GM19372 (cell line): ENCODE measurements at regions not wholly inside any gene's neighbourhood (a gene's known extent, or its start where the extent isn't known, plus 50 kb on each side); places are given as distances from the start of the nearest gene placed in this dataset.

Experiments used
- ATAC-seq: cut with Tn5 transposase; IDR thresholded peaks from one replicate; pipeline ENCODE4 v1.9.1; 2021; ENCODE audit warnings: mild to moderate bottlenecking, low read depth, moderate library complexity; ENCODE audit not compliant: unreplicated experiment

DNA sequence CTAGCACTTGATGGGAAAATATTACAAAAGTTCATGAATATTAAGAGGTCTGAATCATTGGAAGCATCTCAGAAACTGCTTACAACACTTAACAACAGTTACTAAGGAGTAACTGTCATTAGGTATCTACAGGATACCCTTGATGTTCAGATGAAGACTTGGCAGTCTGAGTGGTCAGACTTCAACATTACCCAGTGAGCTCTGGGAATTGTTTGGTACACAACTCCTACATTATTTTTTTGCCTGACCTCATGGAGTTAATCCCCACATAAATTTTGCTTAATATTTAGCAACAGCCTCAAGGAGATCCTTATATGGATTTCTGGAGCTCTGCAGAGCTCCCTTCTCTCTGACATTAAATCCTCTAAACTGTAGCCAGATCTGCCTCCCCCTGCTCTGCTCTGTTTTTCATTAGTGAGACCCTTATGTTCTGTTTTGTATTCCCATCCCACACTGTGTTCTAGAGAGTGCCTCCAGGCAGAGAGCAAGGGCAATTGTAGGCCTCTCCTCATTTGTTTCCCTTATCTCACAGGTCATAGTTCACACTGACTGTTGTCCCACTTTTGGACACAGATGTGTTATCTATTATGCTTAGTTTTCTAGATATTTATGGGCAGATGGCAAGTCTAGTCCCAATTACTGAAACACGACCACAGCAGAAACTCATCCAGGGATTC is 368.8 kb downstream of the GASK1B start:
- ATAC-seq, result no peak

DNA sequence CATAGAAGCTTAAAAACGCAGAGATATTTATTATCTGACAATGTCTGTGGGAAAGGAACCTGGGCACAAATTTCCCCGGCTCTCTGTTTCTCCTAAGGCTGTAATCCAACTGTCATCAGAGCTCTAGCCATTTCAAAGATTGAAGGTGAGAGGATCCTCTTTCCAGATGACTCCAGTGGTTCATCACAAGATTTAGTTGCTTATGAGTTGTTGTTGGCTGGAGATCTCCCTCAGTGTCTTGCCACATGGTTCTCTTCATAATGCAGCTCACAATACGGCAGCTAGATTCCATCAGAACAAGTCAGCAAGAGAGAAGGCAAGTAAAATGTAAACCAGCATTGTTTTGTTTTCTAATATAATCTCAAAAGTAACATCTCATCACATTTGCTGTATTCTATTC is 369.4 kb downstream of the GASK1B start:
- ATAC-seq, result no peak

DNA sequence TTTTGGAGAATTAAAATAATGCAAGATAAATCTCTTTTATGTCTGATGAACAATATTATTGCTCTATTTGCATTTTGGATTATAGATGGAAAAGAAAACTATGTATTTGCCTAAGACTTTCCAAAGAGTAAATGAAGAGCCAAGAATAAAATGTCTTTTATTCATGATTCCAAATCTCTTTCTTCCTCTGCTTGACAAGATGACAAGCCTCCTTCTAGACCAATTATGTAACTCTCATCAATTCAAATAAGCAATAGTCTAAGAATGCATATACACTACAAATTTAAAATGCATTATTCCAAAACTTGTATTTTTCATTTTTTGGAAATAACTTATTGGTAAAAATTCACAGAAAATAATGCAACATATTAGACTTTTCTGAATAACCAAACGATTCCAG is 377.3 kb downstream of the GASK1B start:
- no peak for ATAC-seq

DNA sequence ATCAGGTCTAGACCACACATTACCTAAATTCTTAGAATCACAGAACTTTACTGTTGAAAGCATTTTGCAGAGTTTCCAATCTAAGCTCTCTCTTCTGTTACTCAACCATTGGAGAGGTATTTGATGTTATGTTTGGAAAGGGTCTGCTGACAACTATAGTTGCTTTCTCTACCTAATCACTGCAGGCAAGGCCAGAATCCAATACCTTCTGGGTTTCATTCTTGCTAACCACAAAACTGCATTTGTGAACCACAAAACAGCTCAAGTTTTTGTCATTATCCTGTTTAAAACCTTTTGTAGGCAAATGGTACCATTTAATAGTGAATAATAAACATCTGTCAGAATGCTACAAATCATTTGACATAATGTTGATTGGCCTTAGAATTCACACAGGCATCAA is 380.1 kb downstream of the GASK1B start:
- ATAC-seq, result no peak

DNA sequence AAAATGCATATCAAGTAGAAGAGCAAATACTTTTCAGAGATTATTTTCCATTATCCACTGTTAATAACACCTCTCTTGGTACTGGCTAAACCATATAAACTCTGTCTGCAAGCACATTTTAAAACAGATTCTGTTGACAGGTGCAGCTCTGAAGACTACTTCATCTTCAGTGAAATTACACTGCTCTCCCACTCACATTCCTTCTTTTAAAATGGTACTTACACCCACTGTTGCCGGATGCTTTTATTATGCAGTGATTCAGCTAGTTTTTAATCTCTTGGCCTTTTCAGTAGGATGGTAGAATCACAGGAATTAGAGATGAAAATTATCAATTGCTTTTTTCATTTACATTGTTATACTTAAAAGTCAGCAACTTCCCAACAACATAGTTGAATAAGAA is 381.6 kb downstream of the GASK1B start:
- no peak for ATAC-seq

DNA sequence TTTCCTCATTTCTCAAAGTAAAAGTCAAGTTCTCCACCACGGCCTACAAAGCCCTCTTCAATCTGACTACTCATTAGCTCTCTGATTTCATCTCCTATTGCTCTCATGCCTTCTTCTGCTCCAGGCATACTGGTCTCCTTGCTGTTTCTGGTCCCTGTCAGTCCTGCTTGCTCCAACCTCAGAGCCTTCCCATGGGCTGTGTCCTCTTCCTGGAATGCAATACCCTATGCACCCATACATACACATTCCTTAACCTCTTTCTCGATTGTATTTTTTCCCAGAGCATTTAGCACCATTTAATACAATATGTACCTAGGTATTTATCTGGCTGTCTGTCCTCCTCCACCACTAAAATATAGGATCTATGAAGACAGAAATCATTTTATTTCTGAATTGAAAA is 385.2 kb downstream of the GASK1B start:
- ATAC-seq, result no peak

DNA sequence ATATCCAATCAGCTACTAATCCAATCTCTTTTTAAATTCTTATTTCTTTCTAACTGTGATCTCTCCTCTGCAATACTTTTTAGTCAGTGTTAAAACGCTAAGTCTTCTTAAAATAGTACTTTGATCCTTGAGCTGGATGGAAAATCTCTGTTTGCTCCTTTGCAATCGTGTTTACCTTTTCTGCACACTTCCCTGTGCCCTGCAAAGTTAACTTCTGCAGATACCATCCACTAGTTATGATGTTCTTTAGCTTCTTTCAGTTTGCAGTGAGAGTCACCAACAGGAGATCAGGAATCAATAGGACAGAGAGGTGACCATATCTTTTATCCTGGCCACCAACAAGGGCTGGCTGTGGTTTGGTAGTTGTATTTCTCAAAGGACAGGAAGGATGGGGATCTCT is 391.5 kb downstream of the GASK1B start:
- ATAC-seq, result no peak

DNA sequence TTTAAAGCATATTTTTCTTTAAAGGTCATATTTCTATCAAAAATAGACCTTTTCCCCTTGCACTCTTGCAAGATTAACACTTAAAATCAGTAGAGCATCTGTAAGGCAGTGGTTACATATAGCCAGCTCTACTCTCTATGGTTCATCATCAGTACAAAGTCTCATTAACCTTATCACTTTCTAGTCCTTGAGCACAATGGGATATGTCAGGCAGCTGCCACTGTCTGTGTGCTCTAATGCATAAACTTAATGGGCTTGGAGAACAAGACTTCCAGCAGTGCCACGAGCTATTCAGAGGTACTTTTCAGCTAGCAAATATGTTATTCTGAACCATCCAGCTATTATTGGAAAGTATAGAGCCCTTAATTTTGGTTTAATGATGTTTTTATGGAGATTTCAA is 393.7 kb downstream of the GASK1B start:
- no peak for ATAC-seq

DNA sequence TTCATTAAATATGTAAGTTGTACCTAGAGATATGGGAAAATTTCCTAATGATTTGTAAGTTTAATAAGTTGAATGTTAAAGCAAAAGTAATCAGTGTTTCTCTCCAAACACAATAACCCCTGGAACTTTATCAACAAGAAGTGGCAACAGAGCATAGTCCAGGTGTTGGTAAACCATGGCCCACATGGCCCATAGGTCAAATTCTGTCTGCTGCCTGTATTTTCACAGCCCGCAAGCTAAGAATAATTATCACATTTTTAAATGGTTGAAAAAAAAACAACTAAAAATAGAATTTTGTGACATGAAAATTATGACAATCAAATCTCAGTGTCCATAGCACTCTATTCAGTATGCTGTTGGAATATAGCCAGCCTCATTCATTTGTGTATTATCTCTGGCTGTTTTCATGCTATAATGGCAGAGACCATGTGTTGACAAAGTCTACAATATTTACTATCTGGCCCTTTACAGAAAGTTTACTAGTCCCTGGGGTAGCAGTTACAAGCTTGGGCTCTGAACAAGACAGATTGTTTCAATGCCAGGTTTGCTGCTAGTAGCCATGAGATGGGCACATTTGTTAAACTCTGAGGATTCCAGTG is 395.8 kb downstream of the GASK1B start:
- no peak for ATAC-seq

DNA sequence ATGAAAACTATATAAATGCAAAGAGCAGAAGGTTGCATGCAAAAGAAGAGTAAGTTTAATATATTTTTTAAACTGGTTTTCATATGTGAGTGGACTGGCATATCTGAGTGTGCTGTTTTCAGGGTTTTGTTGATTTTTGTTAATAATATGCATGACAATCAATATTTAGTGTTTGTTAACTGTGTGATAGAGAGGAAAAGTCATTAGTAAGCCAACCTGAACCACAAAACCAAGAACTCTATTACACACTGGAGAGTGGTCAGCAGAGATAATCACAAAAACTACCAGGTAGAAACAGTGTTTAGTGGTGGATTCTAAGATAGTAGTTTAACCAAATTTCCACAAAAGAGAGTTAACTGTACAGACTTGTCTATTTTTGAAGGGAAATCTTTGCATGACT is 396.9 kb downstream of the GASK1B start:
- no peak for ATAC-seq

DNA sequence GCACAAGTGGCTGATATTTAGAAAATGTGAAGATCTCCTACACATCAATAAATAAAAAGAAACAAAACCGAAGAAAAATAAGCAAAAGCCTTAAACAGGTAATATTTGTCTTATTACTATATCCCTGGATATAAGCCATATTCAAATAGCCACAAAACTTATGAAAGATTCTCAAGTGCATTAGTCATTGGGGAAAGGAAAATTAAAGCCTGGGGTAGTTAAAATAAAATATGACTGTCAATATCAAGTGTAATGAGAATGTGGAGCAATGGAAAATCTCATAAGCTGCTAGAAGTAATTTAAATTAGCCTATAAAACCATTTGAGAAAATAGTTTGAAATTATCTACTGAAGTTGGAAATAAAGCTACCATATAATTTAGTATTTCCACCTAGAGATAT is 399.9 kb downstream of the GASK1B start:
- no peak for ATAC-seq

DNA sequence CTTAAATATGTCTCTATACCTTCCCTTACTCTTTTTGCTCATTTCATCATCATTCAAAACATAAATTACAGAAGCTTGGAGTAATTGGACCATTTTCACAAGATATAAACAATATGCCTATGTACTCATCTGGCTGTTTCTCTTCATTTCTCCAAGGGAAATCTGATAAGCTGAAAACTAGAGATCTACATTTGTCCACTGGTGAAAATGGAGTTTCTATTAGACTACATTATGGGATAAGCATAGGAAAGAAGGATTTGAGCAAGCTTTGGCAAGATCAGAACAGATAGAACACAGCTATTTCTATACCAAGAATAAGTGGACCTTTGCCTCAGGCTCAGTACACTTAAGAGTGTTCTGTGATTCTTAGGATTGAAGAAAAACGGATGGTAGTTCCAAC is 404.4 kb downstream of the GASK1B start:
- ATAC-seq, result no peak

DNA sequence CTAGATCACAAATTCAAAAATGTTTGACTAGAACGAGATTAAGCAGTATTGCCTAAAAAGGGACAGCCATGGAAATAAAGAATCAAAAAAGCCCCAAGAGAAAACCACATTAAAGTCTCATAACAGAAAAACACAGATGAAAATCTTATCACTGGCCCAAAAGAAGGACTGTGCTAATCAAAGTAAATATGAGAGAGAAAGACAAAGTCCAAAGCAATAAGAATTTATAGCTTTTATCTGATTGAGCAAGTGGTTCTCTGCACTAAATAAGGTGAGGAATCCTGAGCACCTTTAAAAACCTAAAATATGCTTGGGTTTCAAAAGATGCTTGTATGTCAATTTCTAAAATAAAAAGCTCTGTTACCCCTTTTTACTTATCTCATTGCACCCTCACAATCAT is 409.3 kb downstream of the GASK1B start:
- no peak for ATAC-seq

DNA sequence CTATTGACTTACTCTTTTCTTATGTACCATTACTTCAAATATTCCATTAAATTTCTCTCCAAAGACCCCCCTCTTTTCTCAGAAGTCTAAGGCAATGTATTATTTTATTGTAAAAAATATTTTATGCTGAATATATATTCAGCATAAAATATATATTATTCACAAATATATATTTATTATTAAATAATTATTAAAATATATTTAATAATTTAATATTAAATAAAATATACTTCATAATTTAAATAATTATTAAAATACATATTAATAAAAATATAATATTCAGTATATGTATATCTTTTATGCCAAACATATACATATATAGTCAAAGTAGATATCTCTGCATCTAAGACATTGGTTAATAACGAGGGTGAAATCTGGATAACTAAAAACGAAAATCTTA is 418.4 kb downstream of the GASK1B start:
- ATAC-seq, result no peak

DNA sequence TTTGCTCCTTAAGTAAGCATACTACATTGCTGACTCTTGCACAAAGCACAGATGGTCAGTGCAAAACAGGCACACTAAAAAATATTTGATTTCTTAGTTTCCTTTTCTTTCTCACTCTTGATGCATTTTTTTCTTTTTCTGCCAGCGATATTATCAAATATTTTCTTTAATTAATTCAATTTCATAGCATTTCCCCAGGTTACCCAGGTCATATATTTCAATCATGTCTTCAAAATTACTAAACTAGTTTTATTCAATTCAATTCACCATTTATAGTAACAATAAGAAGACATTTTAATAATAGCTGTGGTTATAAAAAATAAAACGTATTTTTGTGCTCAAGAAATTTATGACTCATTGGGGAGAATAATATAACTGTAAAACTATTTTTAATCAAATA is 421.2 kb downstream of the GASK1B start:
- ATAC-seq, result no peak

DNA sequence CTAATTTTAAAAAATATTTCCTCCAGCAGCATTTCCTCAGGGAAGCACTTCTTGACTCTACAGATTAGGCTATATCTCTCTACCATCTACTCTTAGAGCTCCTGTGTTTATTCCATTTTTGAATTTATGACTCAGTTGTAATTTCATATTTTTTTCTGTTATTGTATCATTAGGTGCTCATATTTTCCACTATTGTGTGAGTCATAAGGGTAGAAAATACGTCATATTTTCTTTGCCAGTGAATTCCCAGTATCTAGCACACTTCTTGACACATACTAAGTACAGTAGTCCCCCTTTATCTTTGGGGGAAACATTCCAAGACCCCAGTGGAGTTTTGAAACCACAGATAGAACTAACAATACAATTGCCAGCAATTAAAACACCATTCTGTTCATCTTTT is 431.2 kb downstream of the GASK1B start:
- ATAC-seq, result no peak

DNA sequence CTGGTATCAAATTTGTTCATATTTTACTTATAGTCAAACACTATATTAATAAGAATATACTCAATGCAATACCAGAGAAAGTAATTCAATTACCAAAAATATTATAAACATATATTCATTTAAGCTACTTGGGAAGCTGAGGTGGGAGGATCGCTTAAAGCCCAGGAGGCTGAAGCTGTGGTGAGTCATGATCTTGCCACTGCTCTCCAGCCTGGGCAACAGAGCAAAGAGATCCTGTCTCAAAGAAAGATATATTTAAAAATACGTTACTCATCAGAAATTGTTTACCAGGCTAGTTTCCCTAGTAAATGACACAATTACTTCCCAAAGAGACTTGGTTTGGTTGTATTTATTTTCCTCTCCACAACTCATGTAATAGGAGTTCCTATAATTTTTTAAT is 433.6 kb downstream of the GASK1B start:
- ATAC-seq, result no peak

DNA sequence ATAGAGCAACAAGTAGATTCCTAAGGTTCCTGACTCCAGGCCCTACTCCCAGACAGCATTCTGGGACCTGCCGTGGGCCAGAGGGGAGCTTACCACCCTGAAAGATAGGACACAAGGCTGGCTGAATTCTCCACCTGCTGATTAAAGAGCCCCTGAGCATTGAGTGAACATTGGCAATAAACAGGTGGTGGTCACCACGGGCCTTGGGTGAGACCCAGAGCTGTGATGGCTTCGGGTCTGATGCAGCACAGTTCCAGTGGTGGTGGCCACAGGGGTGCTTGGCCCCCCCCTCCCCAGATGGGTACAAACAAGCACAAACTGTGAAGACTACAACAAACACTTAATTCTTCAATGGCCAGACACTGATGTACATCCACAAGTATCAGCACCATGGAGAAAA is 444.6 kb downstream of the GASK1B start:
- ATAC-seq, result no peak

DNA sequence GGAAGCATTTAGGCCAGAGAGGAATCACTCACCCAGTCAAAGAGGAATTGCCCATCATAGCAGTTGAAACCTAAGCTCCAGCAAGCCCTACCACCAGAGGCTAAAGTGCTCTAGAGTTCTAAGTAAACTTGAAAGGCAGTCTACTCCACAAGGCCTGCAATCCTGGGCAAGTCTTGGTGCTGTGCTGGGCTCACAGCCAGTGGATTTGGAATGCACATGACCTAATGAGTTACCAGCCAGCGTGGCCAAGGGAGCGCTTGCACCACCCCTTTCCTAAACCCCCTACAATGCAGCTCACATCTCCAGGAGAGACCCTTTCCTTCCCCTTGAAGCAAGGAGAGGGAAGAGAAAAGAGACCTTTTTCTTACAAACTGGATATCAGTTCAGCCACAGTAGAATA is 445.7 kb downstream of the GASK1B start:
- no peak for ATAC-seq

DNA sequence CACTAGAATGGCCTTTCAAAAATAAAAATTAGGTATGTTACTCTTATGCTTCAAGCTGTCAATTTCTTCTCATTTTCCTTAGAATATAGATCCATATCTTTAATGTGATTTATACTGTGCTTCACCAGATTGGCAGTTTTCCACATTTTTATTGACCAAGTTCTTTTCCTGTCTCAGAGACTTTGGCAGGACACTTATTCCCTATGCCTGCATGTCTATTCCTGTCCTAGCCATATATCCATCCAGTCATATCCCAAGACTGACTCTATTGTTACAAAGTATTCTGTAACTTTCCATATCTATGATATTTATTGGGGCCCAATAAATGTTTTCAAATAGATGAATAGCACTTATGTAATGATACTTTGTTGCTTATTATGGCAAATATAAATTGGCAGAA is 450.7 kb downstream of the GASK1B start:
- ATAC-seq, result no peak

DNA sequence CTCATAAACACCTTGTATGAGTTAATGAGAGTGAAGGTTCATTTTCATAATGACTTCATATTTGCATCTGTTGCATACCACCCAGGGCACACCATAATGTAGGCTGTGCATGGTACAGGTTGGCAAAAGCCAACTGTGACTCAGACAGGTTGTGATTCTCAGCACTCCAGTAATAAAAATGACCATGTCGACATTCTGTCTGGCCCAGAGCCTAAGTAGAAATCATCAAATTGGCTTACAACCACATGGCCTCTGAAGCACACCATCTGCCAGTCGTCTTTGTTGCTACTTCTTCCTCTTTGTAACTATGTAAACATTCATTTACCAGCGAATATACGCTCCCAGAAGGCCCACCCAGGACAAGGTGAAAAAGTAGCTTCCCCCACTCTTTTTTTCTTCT is 459.5 kb downstream of the GASK1B start:
- no peak for ATAC-seq

DNA sequence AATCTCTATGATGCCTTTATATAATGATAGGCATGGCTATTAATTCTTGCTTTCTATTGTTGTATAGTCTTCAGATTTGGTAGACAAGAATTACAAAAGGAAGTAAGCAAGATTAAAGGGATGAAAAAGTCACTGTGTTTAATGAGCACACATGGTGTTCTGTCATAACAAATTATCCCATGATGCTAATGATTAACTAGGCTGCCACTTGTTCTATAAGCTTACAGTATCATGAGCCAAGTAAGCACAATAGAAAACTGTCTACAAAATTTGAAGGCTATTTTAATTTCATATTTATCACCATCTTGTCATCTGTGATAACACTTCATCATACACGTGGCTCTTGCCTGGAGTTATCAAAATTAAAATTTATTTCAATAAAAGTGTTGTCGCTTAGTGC is 466.7 kb downstream of the GASK1B start:
- no peak for ATAC-seq

DNA sequence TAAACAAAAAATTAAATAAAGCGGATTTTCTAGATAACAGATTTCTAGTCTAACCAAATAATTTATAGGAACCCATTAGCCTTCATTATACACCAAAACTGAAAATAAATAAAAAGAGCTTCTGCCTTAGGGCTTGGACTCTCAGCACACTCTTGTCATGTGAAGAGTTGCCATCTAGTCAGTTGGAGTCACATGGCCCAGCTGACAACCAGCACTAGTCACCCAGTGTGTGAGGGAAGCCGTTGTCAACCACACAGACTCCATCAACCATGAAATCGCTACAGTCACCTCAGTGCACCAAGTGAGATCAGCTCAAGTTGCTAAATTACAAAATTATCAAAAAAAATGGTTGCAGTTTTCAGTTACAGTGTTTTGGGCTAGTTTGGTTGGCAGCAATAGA is 470.0 kb downstream of the GASK1B start:
- ATAC-seq, result no peak
